ENCODE measurements at regions not wholly inside any gene's neighbourhood (a gene's known extent, or its start where the extent isn't known, plus 50 kb on each side); places are given as distances from the start of the nearest gene placed in this dataset.
"Not testable (repeated sequence)": the region's sequence is repeated elsewhere in the genome, so short reads cannot be mapped to it uniquely, and the experiment has no call there.

DNA sequence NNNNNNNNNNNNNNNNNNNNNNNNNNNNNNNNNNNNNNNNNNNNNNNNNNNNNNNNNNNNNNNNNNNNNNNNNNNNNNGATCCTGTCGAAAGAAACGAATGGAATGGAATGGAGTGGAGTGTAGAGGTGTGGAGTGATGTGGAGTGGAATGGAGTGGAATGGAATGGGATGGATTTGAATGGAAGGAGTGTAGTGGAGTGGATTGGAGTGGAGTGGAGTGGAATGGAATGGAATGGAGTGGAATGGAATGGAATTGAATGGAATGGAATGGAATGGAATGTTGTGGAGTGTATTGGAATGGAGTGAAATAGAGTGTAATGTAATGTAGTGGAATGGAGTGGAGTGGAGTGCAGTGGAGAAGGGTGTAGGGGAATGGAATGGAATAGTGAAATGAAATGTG, 1275.4 kb upstream of the TPTE start:
- DNase-seq = not testable (repeated sequence)

DNA sequence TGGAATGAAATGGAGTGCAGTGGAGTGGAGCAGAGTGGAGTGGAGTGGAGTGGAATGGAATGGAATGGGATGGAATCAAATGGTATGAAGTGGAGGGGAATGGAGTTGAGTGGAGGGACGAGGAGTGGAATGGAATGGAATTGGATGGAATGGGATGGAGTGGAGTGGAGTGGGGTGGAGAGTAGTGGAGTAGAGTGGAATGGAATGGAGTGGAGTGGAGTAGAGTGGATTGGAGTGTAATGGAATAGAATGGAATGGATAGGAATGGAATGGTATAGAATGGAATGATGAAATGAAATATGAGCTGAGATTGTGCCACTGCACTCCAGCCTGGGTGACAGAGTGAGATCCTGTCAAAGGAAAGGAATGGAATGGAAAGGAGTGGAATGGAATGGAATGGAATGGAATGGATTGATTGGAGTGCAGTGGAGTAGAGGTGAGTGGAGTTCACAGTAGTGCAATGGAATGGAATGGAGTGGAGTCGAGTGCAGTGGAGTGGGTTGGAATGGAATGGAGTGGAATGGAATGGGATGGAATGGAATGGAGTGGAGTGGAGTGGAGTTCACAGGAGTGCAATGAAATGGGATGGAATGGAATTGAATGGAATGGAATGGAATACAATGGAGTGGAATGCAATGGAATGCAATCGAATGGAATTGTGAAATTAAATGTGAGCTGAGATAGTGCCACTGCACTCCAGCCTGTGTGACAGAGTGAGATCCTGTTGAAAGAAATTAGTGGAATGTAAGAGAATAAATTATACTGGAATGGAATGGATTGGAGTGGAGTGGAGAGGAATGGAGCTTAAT, 1274.7 kb upstream of the TPTE start:
- DNase-seq = peak; percentile 0

DNA sequence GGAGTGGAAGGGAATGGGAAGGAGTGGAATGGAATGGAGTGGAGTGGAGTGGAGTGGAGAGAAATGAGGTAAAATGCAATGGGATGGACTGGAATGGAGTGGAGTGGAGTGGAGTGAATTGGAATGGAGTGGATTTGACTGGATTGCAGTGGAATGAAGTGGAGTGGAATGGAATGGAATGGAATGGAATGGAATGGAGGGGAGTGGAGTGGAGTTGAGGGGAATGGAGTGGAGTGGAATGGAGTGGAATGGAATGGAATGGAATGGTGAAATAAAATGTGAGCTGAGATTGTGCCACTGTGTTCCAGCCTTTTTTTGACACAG, 1274.1 kb upstream of the TPTE start:
- DNase-seq = not testable (repeated sequence)

DNA sequence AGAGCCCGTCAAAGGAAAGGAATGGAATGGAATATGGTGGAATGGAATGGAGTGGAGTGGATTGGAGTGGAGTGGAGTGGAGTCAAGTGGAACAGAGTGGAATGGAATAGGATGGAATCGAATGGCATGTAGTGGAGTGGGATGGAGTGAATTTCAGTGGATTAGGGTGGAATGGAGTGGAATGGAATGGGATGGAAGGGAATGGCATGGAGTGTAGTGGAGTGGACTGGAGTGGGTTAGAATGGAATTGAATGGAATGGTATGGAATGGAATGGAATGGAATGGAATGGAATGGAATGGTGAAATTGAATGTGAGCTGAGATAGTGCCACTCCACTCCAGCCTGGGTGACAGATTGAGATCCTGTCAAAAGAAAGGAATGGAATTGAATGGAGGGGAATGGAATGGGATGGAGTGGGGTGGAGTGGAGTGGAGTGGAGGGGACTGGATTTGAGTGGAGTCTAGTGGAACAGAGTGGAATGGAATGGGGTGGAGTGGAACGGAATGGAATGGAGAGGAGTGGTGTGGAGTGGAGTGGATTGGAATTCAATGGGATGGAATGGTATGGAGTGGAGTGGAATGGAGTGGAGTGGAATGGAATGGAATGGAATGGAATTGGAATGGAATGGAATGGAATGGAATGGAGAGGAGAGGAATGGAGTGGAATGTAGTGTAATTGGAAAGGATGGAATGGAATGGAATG, 1273.6 kb upstream of the TPTE start:
- DNase-seq = not testable (repeated sequence)

Measured in CD4-positive, alpha-beta T cell treated with Interleukin-17A for 1 hour (primary cell).